NCI-H1694 treated with DMSO at 0.1 percent for 48 hours (cell line): ENCODE measurements at regions not wholly inside any gene's neighbourhood (a gene's known extent, or its start where the extent isn't known, plus 50 kb on each side); places are given as distances from the start of the nearest gene placed in this dataset.

Experiments
- DNase-seq: peaks from one replicate; lab custom pipeline; 2025; lab: John Stamatoyannopoulos, UW

- peak; percentile 67 for DNase-seq
Measured at GRCh38 chr22:46078241-46079092, 71.9 kb upstream of the PPARA start.

- no peak for DNase-seq
Measured at GRCh38 chr22:46079093-46079860, 71.0 kb upstream of the PPARA start.

- peak; percentile 81 for DNase-seq
Measured at GRCh38 chr22:46079861-46080821, 70.2 kb upstream of the PPARA start.

GRCh38 chr22:46081036-46081830, 69.1 kb upstream of the PPARA start:
- DNase-seq = peak; percentile 40

GRCh38 chr22:46081831-46082210, 68.5 kb upstream of the PPARA start:
- DNase-seq = peak; percentile 52

- DNase-seq = peak; percentile 48
Measured at GRCh38 chr22:46082633-46083032, 67.7 kb upstream of the PPARA start.

DNA sequence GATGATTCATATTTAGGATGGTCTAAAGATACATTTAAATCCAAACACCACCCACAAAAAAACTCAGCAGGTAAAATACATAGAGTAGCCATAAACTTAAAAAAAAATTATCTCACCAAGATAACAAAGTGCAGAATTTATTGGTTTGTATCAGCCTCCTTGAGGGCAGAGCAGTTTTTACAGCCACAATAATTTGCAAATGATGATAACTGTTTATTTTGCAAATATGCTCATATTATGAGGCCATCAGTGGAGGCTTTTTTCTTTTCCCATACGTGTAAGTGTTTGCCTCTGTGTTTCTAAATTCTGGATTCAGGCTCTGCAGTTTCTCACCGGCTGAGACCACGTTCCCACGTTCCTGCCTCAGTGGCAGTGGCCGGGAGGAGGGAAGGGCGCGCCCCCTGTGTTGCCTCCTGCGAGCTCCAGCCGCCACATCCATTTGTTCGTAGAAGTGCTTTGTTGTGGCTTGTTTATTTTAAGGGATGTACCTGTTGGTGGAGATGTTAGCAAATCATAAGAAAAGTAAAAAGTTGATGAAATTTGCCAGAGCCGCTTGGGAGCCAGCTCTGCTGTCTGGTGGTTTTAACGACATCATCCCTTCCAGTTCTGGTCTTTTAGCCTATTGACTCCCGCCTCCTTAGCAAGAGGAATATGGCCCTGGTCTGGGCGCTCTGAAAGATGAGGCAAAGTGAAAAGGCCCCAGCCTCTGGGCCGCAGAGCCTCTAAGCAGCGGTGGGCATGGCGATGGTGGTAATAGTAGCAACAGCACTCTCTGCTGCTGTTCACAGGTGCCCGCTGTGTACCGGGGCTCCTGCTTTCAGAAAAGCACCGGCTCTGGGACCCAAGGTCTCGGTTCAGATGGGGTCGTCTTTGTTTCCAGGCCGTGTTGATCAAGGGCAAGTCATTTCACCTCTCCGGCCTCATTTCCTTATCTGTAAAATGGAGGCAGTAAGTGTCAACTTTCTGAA, 66.7 kb upstream of the PPARA start:
- DNase-seq = no peak

- DNase-seq = no peak
Measured at GRCh38 chr22:46084376-46084775, 66.0 kb upstream of the PPARA start.

DNA sequence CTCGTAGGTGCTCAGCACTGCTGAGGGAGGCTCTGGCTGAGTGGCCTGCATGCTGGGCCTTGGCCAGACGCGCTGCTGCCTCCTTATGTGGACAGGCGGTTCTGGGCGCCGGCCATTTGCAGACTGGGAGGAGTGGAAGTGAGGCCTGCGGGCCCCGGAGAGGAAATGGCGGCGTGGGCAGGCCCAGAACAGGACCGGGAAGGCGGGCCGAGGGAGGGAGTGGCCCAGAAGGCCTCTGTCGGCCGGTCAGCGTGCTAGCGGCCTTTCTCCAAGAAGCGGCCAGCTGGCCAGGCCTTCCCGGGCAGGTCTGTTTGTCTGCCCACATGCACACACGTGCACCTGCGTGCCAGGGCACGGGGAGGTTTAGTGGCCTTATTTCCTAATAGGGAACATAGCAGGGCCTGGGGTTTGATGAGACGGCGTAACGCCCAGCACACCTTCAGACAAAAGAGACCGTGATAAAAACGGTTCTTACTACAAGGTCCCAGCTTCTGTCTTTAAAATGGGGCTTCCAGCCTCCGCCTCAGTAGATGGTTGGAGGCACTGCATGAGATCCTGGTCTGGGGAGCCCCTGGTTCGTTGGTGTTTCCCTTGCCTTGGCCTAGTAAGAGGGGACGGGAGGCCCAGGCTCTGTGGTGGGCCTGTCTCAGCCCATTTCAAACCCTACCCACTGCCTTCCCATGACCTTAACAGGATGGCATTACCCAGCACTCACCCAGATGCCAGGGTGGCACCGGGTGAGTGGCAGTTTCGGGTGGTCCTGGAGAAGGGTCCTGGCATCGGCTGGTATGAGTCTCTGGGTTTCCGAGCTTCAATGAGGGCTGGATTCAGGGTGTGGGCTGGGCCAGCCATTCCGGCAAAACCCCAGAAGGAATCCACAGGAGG, 65.1 kb upstream of the PPARA start:
- no peak for DNase-seq

DNA sequence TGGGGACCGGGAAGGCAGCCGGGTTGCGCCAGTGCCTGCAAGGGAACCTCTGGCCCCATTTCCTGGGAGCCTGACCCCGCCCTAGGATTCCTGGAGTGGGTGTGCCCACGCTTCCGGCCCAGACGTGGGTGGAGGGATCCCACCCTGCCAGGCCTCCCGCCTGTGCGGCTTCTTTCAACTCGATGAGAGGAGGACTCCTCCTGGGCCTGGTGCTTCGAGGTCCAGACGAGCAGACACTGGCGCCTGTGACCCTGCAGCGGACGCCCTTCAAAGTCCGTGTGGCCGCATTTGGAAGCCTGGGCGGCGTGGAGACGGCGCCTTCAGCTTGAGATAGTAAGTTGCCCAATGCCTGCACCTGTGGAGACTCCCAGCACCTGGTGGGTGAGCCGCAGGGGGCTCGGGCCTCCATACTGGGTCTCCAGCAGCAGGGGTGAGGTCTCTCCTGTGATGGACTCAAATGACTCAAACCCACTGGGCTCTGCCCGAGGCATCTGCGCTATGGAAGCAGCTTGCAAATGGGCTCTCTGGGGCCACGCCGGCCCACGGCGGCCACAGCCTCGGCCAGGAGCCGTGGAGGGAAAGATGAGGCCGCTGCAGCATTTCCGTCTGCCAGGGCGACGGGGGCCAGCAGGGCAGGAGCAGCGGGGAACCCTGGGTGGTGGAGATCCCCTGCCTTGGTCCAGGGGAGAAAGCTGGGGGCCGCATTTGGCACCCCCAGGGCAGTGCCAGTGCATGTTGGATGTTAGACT, 64.3 kb upstream of the PPARA start:
- DNase-seq = no peak

- DNase-seq = no peak
Measured at GRCh38 chr22:46086577-46087335, 63.6 kb upstream of the PPARA start.

DNA sequence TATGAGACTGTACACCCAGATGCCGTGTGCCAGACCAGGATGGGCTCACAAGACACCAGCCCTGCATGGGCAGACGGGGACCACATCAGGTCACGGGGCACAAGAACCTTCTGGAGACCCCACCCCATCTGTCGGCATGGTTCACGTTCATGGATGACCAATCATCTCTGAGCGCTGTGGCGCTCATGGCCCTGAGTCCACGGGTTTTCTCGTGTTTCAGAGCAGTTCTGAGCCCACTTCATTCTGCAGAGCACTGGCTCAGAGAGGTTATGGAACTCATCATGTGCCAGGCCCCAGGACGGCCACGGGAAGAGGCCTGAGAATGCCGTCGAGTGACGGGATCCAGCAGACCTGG, 63.0 kb upstream of the PPARA start:
- no peak for DNase-seq

- peak; percentile 79 for DNase-seq
Measured at GRCh38 chr22:46087816-46088277, 62.5 kb upstream of the PPARA start.

DNA sequence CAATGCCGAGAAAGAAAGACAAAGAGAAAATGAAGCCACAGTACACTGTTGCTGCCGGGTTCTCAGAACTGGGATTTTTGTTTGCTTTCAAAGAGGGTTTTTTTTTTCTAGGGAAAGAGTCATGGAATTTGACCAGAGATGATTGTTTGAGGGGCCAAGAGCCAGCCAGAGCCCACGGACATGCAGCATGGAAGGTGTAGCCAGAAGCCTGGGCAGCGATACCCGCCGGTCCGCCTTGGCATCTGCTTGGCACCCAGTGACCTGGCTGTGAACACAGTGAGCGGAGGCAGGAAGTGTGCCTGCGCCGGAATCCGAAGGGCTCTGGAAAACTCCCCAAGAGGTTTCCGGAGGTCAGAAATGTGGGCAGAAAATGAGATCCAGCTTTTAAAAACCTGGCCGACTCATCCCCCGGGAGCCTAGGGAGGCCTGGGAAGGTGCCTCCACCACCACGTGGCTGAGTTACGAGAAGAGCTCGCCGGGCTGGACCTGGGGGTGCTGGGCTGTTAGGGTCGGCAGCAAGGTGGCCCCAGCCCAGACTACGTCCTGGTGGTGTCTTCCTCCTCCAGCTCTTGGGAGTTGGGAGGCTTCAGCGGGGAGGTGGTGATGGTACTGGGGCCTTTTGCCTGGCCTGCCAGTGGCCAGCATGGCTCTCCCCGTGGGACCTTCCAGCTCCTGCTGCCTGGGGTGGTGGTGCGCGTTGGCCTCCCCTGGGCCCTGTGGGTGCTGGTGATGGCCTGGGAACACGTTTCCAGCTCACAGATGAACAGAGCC, 61.6 kb upstream of the PPARA start:
- DNase-seq = no peak

GRCh38 chr22:46089426-46090035, 60.8 kb upstream of the PPARA start:
- DNase-seq = no peak

- DNase-seq = no peak
Measured at GRCh38 chr22:46090036-46090591, 60.2 kb upstream of the PPARA start.
